Smooth muscle cell (in vitro differentiated cells): ENCODE measurements at regions not wholly inside any gene's neighbourhood (a gene's known extent, or its start where the extent isn't known, plus 50 kb on each side); places are given as distances from the start of the nearest gene placed in this dataset.

Experiments used
- DNase-seq: peaks from one replicate; lab custom pipeline; 2025; ENCODE audit not compliant: unreplicated experiment; lab: John Stamatoyannopoulos, UW
- H2AFZ ChIP-seq: fragments of 200-600 bp; sonication (generic); 2 replicates; pipeline ENCODE4 v1.6.0; 2016; ENCODE audit warnings: antibody characterized with exemption, low read depth, mild to moderate bottlenecking
- H3F3A ChIP-seq: fragments of 200-600 bp; sonication (generic); 2 replicates; pipeline ENCODE4 v1.6.0; 2017; ENCODE audit warnings: antibody characterized with exemption, low read depth
- H3K27ac ChIP-seq: fragments of 200-600 bp; sonication (generic); 2 replicates; pipeline ENCODE4 v1.5.1; 2016; ENCODE audit warnings: low read depth, mild to moderate bottlenecking
- H3K27me3 ChIP-seq: fragments of 200-600 bp; sonication (generic); 2 replicates; pipeline ENCODE4 v1.6.1; 2016; ENCODE audit warnings: low read depth, mild to moderate bottlenecking
- H3K36me3 ChIP-seq: fragments of 200-600 bp; sonication (generic); 2 replicates; pipeline ENCODE4 v1.5.1; 2016; ENCODE audit warnings: low read depth
- H3K4me1 ChIP-seq: fragments of 200-600 bp; sonication (generic); 2 replicates; pipeline ENCODE4 v1.5.1; 2016; ENCODE audit warnings: low read depth
- H3K4me2 ChIP-seq: fragments of 200-600 bp; sonication (generic); 2 replicates; pipeline ENCODE4 v1.6.0; 2016; ENCODE audit warnings: mild to moderate bottlenecking
- H3K4me3 ChIP-seq: fragments of 200-600 bp; sonication (generic); 2 replicates; pipeline ENCODE4 v1.5.1; 2016; ENCODE audit warnings: mild to moderate bottlenecking
- H3K79me2 ChIP-seq: fragments of 200-600 bp; sonication (generic); 2 replicates; pipeline ENCODE4 v1.6.0; 2016; ENCODE audit warnings: low read depth, mild to moderate bottlenecking
- H3K9ac ChIP-seq: fragments of 200-600 bp; sonication (generic); 2 replicates; pipeline ENCODE4 v1.6.0; 2016; ENCODE audit warnings: low read depth
- H3K9me3 ChIP-seq: fragments of 200-600 bp; sonication (generic); replicated peaks from 2 replicates; pipeline ENCODE4 v1.5.1; 2016; ENCODE audit warnings: low read depth
- H4K20me1 ChIP-seq: fragments of 200-600 bp; sonication (generic); 2 replicates; pipeline ENCODE4 v1.6.0; 2016; ENCODE audit warnings: low read depth
- WGBS: methylation state at CpG from one replicate; pipeline ENCODE4 v1.1.7; 2016; ENCODE audit warnings: low lambda C conversion rate; 5-methylcytosine and 5-hydroxymethylcytosine counted together
- TF ChIP-seq, protein P1 (sequence below): fragments of 200-600 bp; sonication (generic); IDR thresholded peaks from 2 replicates; pipeline ENCODE4 v1.5.1; 2017; ENCODE audit warnings: borderline replicate concordance, mild to moderate bottlenecking, antibody characterized with exemption; ENCODE audit not compliant: insufficient read depth, poor library complexity, severe bottlenecking

DNA sequence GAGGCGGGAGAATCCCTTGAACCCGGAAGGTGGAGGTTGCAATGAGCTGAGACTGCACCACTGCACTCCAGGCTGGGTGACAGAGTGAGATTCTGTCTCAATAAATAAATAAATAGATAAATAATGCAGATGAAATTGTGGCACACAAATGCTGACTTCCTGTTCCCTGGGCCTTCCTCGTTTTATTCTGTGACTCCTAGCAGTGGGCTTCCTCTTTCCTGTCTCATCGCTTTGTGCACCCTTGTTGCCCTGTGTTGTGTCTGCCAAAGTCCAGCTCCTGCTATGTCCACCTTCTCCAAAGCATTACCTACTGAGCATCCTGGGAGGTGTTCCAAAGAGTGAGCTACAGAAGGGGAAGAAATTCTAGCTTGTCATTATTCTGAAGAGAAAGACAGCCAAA lies 100.2 kb upstream of the TIAM2 start:
- Histone ChIP-seq H3K9ac (no peak overlapping the region), H3K36me3 (no peaks in the 10 kb centered on the region), H3K79me2 (peaks cover 11% of the 10 kb centered on the region), H3K9me3 (no peaks in the 10 kb centered on the region), H4K20me1 (peaks cover 20% of the 10 kb centered on the region), H3K27ac (no peak overlapping the region), H2AFZ (no peak overlapping the region), H3K4me1 (no peaks in the 10 kb centered on the region), H3K27me3 (no peaks in the 10 kb centered on the region), H3K4me3 (no peak overlapping the region), H3F3A (peaks cover 10% of the 10 kb centered on the region), H3K4me2 (no peak overlapping the region)
- TF ChIP-seq, protein P1, sequence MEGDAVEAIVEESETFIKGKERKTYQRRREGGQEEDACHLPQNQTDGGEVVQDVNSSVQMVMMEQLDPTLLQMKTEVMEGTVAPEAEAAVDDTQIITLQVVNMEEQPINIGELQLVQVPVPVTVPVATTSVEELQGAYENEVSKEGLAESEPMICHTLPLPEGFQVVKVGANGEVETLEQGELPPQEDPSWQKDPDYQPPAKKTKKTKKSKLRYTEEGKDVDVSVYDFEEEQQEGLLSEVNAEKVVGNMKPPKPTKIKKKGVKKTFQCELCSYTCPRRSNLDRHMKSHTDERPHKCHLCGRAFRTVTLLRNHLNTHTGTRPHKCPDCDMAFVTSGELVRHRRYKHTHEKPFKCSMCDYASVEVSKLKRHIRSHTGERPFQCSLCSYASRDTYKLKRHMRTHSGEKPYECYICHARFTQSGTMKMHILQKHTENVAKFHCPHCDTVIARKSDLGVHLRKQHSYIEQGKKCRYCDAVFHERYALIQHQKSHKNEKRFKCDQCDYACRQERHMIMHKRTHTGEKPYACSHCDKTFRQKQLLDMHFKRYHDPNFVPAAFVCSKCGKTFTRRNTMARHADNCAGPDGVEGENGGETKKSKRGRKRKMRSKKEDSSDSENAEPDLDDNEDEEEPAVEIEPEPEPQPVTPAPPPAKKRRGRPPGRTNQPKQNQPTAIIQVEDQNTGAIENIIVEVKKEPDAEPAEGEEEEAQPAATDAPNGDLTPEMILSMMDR = no peak
- 94% methylated on average over 4 of the region's 4 CpGs for WGBS
- DNase-seq = no peak

DNA sequence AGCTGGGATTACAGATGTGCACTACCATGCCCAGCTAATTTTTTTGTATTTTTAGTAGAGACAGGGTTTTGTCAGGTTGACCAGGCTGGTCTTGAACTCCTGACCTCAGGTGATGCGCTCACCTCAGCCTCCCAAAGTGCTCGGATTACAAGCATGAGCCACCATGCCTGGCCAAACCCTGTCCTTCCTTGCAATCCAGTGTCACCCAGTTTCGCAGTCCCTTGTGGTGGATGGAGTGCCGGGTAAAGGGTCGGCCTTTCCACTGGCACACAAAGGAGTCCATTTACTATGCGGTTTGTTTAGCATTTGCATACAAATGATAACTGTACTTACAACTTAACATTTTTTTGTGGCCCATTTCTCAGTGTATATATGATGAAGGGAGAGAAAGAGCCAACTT lies 99.3 kb upstream of the TIAM2 start:
- Histone ChIP-seq H4K20me1 (peaks cover 20% of the 10 kb centered on the region), H3K27ac (no peak overlapping the region), H3K4me3 (no peak overlapping the region), H3K27me3 (no peaks in the 10 kb centered on the region), H3K36me3 (no peaks in the 10 kb centered on the region), H2AFZ (no peak overlapping the region), H3K4me1 (no peaks in the 10 kb centered on the region), H3F3A (peaks cover 10% of the 10 kb centered on the region), H3K9me3 (no peaks in the 10 kb centered on the region), H3K4me2 (no peak overlapping the region), H3K9ac (no peak overlapping the region), H3K79me2 (peaks cover 11% of the 10 kb centered on the region)
- DNase-seq = no peak
- WGBS = 97% methylated on average over 6 of the region's 6 CpGs
- TF ChIP-seq, protein P1 = no peak

DNA sequence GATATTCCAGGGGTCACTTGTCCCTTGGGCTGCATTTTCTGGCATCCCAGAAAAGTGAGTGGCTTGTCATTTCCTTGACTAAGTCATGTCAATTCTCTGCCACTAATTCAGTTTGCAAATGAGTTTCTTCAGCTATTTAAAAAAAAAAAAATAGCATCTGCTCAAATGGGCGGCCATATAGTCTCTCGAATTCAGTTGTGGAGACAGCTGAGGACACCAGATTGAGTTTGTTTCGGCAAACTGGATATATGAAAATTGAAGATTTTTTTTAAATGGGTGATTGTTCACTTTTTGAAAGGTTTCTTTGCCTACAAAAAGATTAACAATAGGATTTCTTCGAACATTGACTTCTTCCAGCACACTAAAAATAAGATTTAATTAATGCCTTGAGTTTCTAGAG lies 96.3 kb upstream of the TIAM2 start:
- Histone ChIP-seq H3K79me2 (peaks cover 11% of the 10 kb centered on the region), H3K27me3 (no peaks in the 10 kb centered on the region), H3F3A (no peaks in the 10 kb centered on the region), H2AFZ (no peak overlapping the region), H3K27ac (no peak overlapping the region), H3K4me3 (no peak overlapping the region), H3K4me2 (no peak overlapping the region), H3K4me1 (no peaks in the 10 kb centered on the region), H3K9ac (no peak overlapping the region), H4K20me1 (peaks cover 9% of the 10 kb centered on the region), H3K36me3 (no peaks in the 10 kb centered on the region), H3K9me3 (no peaks in the 10 kb centered on the region)
- WGBS = 94% methylated on average over 4 of the region's 4 CpGs
- TF ChIP-seq, protein P1 = no peak
- no peak for DNase-seq

DNA sequence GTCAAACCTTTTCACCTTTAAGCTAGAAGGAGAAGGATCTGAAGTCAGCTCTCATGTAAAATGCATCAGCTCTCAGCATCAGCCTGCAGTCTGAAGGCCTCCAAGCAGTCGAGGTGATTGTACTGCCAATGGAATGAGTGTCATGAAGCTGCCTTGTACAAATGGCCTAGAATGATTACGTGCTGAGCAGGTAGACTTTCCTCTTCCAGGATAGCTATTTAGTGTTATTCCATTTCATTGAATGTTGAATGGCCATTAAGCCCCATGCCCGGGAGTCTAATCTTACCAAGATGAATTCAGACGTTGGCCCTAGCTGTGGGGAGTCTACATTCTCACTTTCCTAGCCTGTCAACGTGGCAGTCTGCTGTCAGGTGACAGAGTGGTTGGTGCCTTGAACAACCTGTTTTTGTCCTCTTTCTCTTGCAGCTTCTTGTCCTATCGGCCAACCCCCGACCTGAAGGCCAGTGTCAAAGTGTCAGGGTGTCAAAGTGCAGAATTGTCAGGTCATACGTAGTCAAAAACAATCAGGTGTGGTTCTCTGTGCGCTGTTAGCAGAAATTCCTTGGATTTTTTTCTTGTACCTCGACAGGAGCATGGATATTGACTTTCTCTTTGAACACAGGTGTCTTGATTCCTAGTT lies 95.2 kb upstream of the TIAM2 start:
- Histone ChIP-seq H3K4me2 (no peak overlapping the region), H4K20me1 (peaks cover 2% of the 10 kb centered on the region), H3K4me3 (no peak overlapping the region), H3K79me2 (peaks cover 11% of the 10 kb centered on the region), H3K36me3 (no peaks in the 10 kb centered on the region), H3K9ac (no peak overlapping the region), H3K27ac (no peak overlapping the region), H3K27me3 (no peaks in the 10 kb centered on the region), H2AFZ (no peak overlapping the region), H3F3A (no peaks in the 10 kb centered on the region), H3K9me3 (no peaks in the 10 kb centered on the region), H3K4me1 (no peaks in the 10 kb centered on the region)
- TF ChIP-seq, protein P1 = no peak
- no peak for DNase-seq
- WGBS = 90% methylated on average over 10 of the region's 10 CpGs
